K562 (cell line): ENCODE measurements at regions not wholly inside any gene's neighbourhood (a gene's known extent, or its start where the extent isn't known, plus 50 kb on each side); places are given as distances from the start of the nearest gene placed in this dataset.

Experiments used
- ARID2 ChIP-seq: fragments of 450-650 bp; IDR thresholded peaks from 2 replicates; pipeline ENCODE4 v1.6.1; 2017; ENCODE audit warnings: antibody characterized with exemption, mild to moderate bottlenecking
- ARNT ChIP-seq, 2 experiments: fragments of 450-650 bp; IDR thresholded peaks; 2 replicates each; pipeline ENCODE4 v1.6.1; 2016; ENCODE audit warnings: mild to moderate bottlenecking in 1 of 2
- CCAR2 ChIP-seq: fragments of 200-400 bp; formaldehyde crosslinking; IDR thresholded peaks from 2 replicates; pipeline ENCODE4 v1.6.1; 2017; ENCODE audit warnings: mild to moderate bottlenecking, low read depth, low read length
- DPF2 ChIP-seq: fragments of 450-650 bp; IDR thresholded peaks from 2 replicates; pipeline ENCODE4 v1.6.1; 2016
- HNRNPK ChIP-seq: fragments of 200-400 bp; formaldehyde crosslinking; IDR thresholded peaks from one replicate; pipeline ENCODE4 v1.6.1; 2018; ENCODE audit warnings: mild to moderate bottlenecking, low read depth, low read length; ENCODE audit not compliant: poor library complexity, severe bottlenecking
- NEUROD1 ChIP-seq: fragments of 150-350 bp; IDR thresholded peaks from 2 replicates; pipeline ENCODE4 v1.6.1; 2014; ENCODE audit warnings: borderline replicate concordance, low read length, low read depth; ENCODE audit not compliant: partially characterized antibody
- PHF21A ChIP-seq: fragments of 450-650 bp; IDR thresholded peaks from 2 replicates; pipeline ENCODE4 v1.6.1; 2017; ENCODE audit warnings: low read depth, borderline replicate concordance
- POLR2A ChIP-seq: fragments of 450-650 bp; conservative IDR thresholded peaks from 2 replicates; pipeline ENCODE4 v1.6.1; 2016
- POU5F1 ChIP-seq: fragments of 150-350 bp; IDR thresholded peaks from 2 replicates; pipeline ENCODE4 v1.6.1; 2014; ENCODE audit warnings: borderline replicate concordance, low read length, low read depth, mild to moderate bottlenecking; ENCODE audit not compliant: partially characterized antibody
- TFAP4 ChIP-seq: sonication (generic); formaldehyde crosslinking; IDR thresholded peaks from 2 replicates; pipeline ENCODE4 v1.8.0; 2022; ENCODE audit warnings: missing genetic modification reagents, mild to moderate bottlenecking, moderate library complexity, borderline replicate concordance
- ZNF232 ChIP-seq: sonication (generic); formaldehyde crosslinking; IDR thresholded peaks from 2 replicates; pipeline ENCODE4 v1.8.0; 2022; ENCODE audit warnings: mild to moderate bottlenecking, missing genetic modification reagents
- TF ChIP-seq, protein P1 (sequence below), 3 experiments: fragments of 200-800 bp in 1 of 3; sonication (Bioruptor generic) in 1 of 3; sonication (generic) in 1 of 3; formaldehyde crosslinking in 1 of 3; IDR thresholded peaks; 2 replicates each; pipeline versions ENCODE4 v1.6.1 to v1.8.0; 2016 to 2022; ENCODE audit warnings: mild to moderate bottlenecking in 2 of 3, missing compliant biosample characterization in 2 of 3, missing genetic modification characterization in 2 of 3, missing genetic modification reagents in 1 of 3
- TF ChIP-seq, protein P2 (sequence below), 3 experiments: IDR thresholded peaks in 2 of 3; conservative IDR thresholded peaks in 1 of 3; 2 replicates each; pipeline ENCODE4 v1.5.1; 2011 to 2012; ENCODE audit warnings: low read length in 3 of 3, mild to moderate bottlenecking in 3 of 3, control low read depth in 2 of 3, improper control_type of control experiment in 1 of 3, inconsistent platforms in 1 of 3, low read depth in 1 of 3, mixed read lengths in 1 of 3, moderate library complexity in 1 of 3; ENCODE audit not compliant: insufficient read depth in 2 of 3
- TF ChIP-seq, protein P3 (sequence below): IDR thresholded peaks from 2 replicates; pipeline ENCODE4 v1.6.1; 2012; ENCODE audit warnings: low read depth, low read length, improper control_type of control experiment, borderline replicate concordance

GRCh38 chr10:61140765-61141392 is 196.9 kb upstream of the RHOBTB1 start:
- TF ChIP-seq, protein P1, sequence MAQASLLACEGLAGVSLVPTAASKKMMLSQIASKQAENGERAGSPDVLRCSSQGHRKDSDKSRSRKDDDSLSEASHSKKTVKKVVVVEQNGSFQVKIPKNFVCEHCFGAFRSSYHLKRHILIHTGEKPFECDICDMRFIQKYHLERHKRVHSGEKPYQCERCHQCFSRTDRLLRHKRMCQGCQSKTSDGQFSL (CRISPR knock-in tag; IDR thresholded peaks at IDR 0.05), result no peak
- TF ChIP-seq, protein P1 (tag; IDR thresholded peaks at IDR 0.05), result no peak
- TF ChIP-seq TFAP4, result no peak
- TF ChIP-seq NEUROD1, result no peak
- TF ChIP-seq, protein P2, sequence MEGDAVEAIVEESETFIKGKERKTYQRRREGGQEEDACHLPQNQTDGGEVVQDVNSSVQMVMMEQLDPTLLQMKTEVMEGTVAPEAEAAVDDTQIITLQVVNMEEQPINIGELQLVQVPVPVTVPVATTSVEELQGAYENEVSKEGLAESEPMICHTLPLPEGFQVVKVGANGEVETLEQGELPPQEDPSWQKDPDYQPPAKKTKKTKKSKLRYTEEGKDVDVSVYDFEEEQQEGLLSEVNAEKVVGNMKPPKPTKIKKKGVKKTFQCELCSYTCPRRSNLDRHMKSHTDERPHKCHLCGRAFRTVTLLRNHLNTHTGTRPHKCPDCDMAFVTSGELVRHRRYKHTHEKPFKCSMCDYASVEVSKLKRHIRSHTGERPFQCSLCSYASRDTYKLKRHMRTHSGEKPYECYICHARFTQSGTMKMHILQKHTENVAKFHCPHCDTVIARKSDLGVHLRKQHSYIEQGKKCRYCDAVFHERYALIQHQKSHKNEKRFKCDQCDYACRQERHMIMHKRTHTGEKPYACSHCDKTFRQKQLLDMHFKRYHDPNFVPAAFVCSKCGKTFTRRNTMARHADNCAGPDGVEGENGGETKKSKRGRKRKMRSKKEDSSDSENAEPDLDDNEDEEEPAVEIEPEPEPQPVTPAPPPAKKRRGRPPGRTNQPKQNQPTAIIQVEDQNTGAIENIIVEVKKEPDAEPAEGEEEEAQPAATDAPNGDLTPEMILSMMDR (IDR thresholded peaks at IDR 0.05 in 2 of 3, conservative IDR thresholded peaks at IDR 0.05 in 1 of 3; ENCODE audit: insufficient read depth in 2 of 3, low read depth in 1 of 3, low read length in 3 of 3), result peak; percentile 52 to 79 (median 67); a peak in 5 of 6 replicates
- TF ChIP-seq POLR2A, result no peak
- TF ChIP-seq HNRNPK, result no peak
- TF ChIP-seq ARID2, result no peak
- TF ChIP-seq, protein P3, sequence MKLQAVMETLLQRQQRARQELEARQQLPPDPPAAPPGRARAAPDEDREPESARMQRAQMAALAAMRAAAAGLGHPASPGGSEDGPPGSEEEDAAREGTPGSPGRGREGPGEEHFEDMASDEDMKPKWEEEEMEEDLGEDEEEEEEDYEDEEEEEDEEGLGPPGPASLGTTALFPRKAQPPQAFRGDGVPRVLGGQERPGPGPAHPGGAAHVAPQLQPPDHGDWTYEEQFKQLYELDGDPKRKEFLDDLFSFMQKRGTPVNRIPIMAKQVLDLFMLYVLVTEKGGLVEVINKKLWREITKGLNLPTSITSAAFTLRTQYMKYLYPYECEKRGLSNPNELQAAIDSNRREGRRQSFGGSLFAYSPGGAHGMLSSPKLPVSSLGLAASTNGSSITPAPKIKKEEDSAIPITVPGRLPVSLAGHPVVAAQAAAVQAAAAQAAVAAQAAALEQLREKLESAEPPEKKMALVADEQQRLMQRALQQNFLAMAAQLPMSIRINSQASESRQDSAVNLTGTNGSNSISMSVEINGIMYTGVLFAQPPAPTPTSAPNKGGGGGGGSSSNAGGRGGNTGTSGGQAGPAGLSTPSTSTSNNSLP, result 0 out of 2 replicates have a peak, but pooled peaks have one; percentile 37
- TF ChIP-seq DPF2, result no peak
- TF ChIP-seq ZNF232 (CRISPR knock-in tag), result no peak
- TF ChIP-seq POU5F1, result no peak
- TF ChIP-seq ARNT (IDR thresholded peaks at IDR 0.05), result no peak
- no peak for TF ChIP-seq CCAR2
- TF ChIP-seq PHF21A, result no peak
